ENCODE measurements at regions not wholly inside any gene's neighbourhood (a gene's known extent, or its start where the extent isn't known, plus 50 kb on each side); places are given as distances from the start of the nearest gene placed in this dataset.

- DNase-seq (ENCODE audit: low spot score), result no peak
Observed at GRCh38 chr12:30827101-30828066, 72.6 kb upstream of the CAPRIN2 start.

GRCh38 chr12:30826276-30826675 lies 71.5 kb upstream of the CAPRIN2 start:
- no peak for DNase-seq (ENCODE audit: low spot score)

- DNase-seq (ENCODE audit: low spot score), result no peak
Observed at GRCh38 chr12:30825341-30825740, 70.6 kb upstream of the CAPRIN2 start.

GRCh38 chr12:30824311-30824710 lies 69.6 kb upstream of the CAPRIN2 start:
- DNase-seq (ENCODE audit: low spot score), result no peak

- DNase-seq (ENCODE audit: low spot score), result no peak
Observed at GRCh38 chr12:30823764-30824163, 69.0 kb upstream of the CAPRIN2 start.

- peak; percentile 74 for DNase-seq (ENCODE audit: low spot score)
Observed at GRCh38 chr12:30823156-30823699, 68.5 kb upstream of the CAPRIN2 start.

GRCh38 chr12:30822385-30823155 lies 67.8 kb upstream of the CAPRIN2 start:
- peak; percentile 85 for DNase-seq (ENCODE audit: low spot score)

- DNase-seq (ENCODE audit: low spot score), result no peak
Observed at GRCh38 chr12:30820406-30820946, 65.7 kb upstream of the CAPRIN2 start.

GRCh38 chr12:30818562-30818961 lies 63.8 kb upstream of the CAPRIN2 start:
- DNase-seq (ENCODE audit: low spot score), result no peak

- DNase-seq (ENCODE audit: low spot score), result no peak
Observed at GRCh38 chr12:30816742-30817465, 62.2 kb upstream of the CAPRIN2 start.

GRCh38 chr12:30814295-30814655 lies 59.5 kb upstream of the CAPRIN2 start:
- no peak for DNase-seq (ENCODE audit: low spot score)

GRCh38 chr12:30813525-30814294 lies 59.0 kb upstream of the CAPRIN2 start:
- DNase-seq (ENCODE audit: low spot score), result no peak

GRCh38 chr12:30811966-30812365 lies 57.2 kb upstream of the CAPRIN2 start:
- DNase-seq (ENCODE audit: low spot score), result no peak

GRCh38 chr12:30810918-30811317 lies 56.2 kb upstream of the CAPRIN2 start:
- DNase-seq (ENCODE audit: low spot score), result no peak

GRCh38 chr12:30807695-30808034 lies 52.9 kb upstream of the CAPRIN2 start:
- no peak for DNase-seq (ENCODE audit: low spot score)

GRCh38 chr12:30806989-30807694 lies 52.4 kb upstream of the CAPRIN2 start:
- DNase-seq (ENCODE audit: low spot score), result peak; percentile 71

- no peak for DNase-seq (ENCODE audit: low spot score)
Observed at GRCh38 chr12:30805959-30806358, 51.2 kb upstream of the CAPRIN2 start.
